H1 (cell line): ENCODE measurements at regions not wholly inside any gene's neighbourhood (a gene's known extent, or its start where the extent isn't known, plus 50 kb on each side); places are given as distances from the start of the nearest gene placed in this dataset.

Experiments
- CTCF ChIA-PET: fragments of 300-600 bp; sonication (Branson Sonifier 250); formaldehyde crosslinking; loops from one replicate; lab custom pipeline; 2021; ENCODE audit not compliant: partially characterized antibody; lab: Charles Lee
- POLR2A ChIA-PET: fragments of 300-600 bp; sonication (Branson Sonifier 250); formaldehyde crosslinking; loops from one replicate; lab custom pipeline; 2021; ENCODE audit warnings: inconsistent platforms; ENCODE audit not compliant: partially characterized antibody; lab: Charles Lee
- DNase-seq, 2 experiments: peaks; one replicate each; pipeline versions ENCODE4 v3.0.0 to v3.0.0-alpha.2; 2010 to 2022; ENCODE audit warnings: low spot score in 2 of 2, low read depth in 1 of 2, mixed read lengths in 1 of 2
- FAIRE-seq: peaks from 2 replicates; lab custom pipeline; 2011; peaks lifted over from hg19 to GRCh38; lab: Jason Lieb, UNC
- H2AFZ ChIP-seq: 2 replicates; pipeline ENCODE4 v1.8.1; 2012; ENCODE audit warnings: low read length, inconsistent platforms
- H2AK5ac ChIP-seq: 2 replicates; pipeline ENCODE4 v1.6.1; 2013; ENCODE audit warnings: low read depth, low read length
- H2BK120ac ChIP-seq: replicated peaks from 2 replicates; pipeline ENCODE3; 2013; ENCODE audit warnings: low read depth, low read length, inconsistent platforms
- H2BK12ac ChIP-seq: 2 replicates; pipeline ENCODE4 v1.6.1; 2013; ENCODE audit warnings: low read depth, low read length
- H2BK15ac ChIP-seq: 2 replicates; pipeline ENCODE4 v1.6.1; 2013; ENCODE audit warnings: low read length
- H2BK20ac ChIP-seq: 2 replicates; pipeline ENCODE4 v1.6.1; 2013; ENCODE audit warnings: low read length
- H2BK5ac ChIP-seq: 2 replicates; pipeline ENCODE4 v1.6.1; 2013; ENCODE audit warnings: low read depth, low read length
- H3K14ac ChIP-seq: 2 replicates; pipeline ENCODE4 v1.6.1; 2013; ENCODE audit warnings: inconsistent platforms; ENCODE audit not compliant: insufficient read length
- H3K18ac ChIP-seq: 2 replicates; pipeline ENCODE4 v1.6.1; 2013; ENCODE audit warnings: low read length; ENCODE audit errors: extremely low read depth
- H3K23ac ChIP-seq: 2 replicates; pipeline ENCODE4 v1.6.1; 2013; ENCODE audit warnings: inconsistent platforms; ENCODE audit not compliant: insufficient read length
- H3K23me2 ChIP-seq: 2 replicates; pipeline ENCODE4 v1.6.1; 2013; ENCODE audit warnings: low read depth, low read length
- H3K27ac ChIP-seq: 2 replicates; pipeline ENCODE4 v1.6.1; 2011; ENCODE audit warnings: low read depth, low read length, inconsistent platforms
- H3K27me3 ChIP-seq, 4 experiments: replicated peaks in 1 of 4; 1 replicate in 1 of 4; 2 replicates in 3 of 4; pipeline versions ENCODE4 v1.6.1 to v1.8.1; 2011 to 2013; ENCODE audit warnings: low read length in 3 of 4, mild to moderate bottlenecking in 3 of 4, inconsistent platforms in 2 of 4, mixed read lengths in 2 of 4, moderate library complexity in 1 of 4; ENCODE audit not compliant: control insufficient read depth in 3 of 4, insufficient read depth in 3 of 4; ENCODE audit errors: extremely low read depth in 1 of 4
- H3K36me3 ChIP-seq, 4 experiments: 2 replicates each; pipeline versions ENCODE4 v1.6.1 to v1.8.1; 2011 to 2013; ENCODE audit warnings: mild to moderate bottlenecking in 4 of 4, low read length in 3 of 4, moderate library complexity in 2 of 4, control low read depth in 1 of 4, inconsistent platforms in 1 of 4; ENCODE audit not compliant: insufficient read depth in 4 of 4, control insufficient read depth in 2 of 4
- H3K4ac ChIP-seq: replicated peaks from 2 replicates; pipeline ENCODE3; 2013; ENCODE audit warnings: low read length, low read depth, mixed read lengths, inconsistent platforms; ENCODE audit not compliant: insufficient read length
- H3K4me1 ChIP-seq, 4 experiments: replicated peaks in 1 of 4; 1 replicate in 1 of 4; 2 replicates in 3 of 4; pipeline versions ENCODE4 v1.6.1 to v1.8.1; 2011 to 2013; ENCODE audit warnings: low read length in 3 of 4, inconsistent platforms in 2 of 4, mixed read lengths in 1 of 4; ENCODE audit not compliant: insufficient read depth in 4 of 4, control insufficient read depth in 3 of 4
- H3K4me2 ChIP-seq, 2 experiments: 2 replicates each; pipeline versions ENCODE4 v1.6.1 to v1.8.1; 2011 to 2013; ENCODE audit warnings: low read depth in 2 of 2, low read length in 2 of 2, control low read depth in 1 of 2, inconsistent platforms in 1 of 2, mild to moderate bottlenecking in 1 of 2; ENCODE audit not compliant: insufficient read depth in 1 of 2
- H3K4me3 ChIP-seq, 4 experiments: fragments of 200-600, 300-600 bp in 1 of 4; sonication (generic), shearing (Covaris generic), sonication (Bioruptor Twin) in 1 of 4; 2 replicates each; pipeline versions ENCODE4 v1.5.1 to v1.8.1; 2011 to 2016; ENCODE audit warnings: low read length in 4 of 4, low read depth in 3 of 4, control low read depth in 2 of 4, inconsistent platforms in 2 of 4, mild to moderate bottlenecking in 2 of 4, mixed read lengths in 1 of 4, moderate library complexity in 1 of 4; ENCODE audit not compliant: insufficient read depth in 2 of 4; ENCODE audit errors: extremely low read depth in 1 of 4
- H3K56ac ChIP-seq: replicated peaks from 2 replicates; pipeline ENCODE3; 2013; ENCODE audit warnings: low read depth, mild to moderate bottlenecking, mixed read lengths, low read length, inconsistent platforms; ENCODE audit not compliant: insufficient read length
- H3K79me1 ChIP-seq: 2 replicates; pipeline ENCODE4 v1.6.1; 2013; ENCODE audit warnings: low read depth, low read length, control low read depth
- H3K79me2 ChIP-seq, 2 experiments: 2 replicates each; pipeline versions ENCODE4 v1.6.1 to v1.8.1; 2012 to 2013; ENCODE audit warnings: low read length in 2 of 2, mild to moderate bottlenecking in 2 of 2, inconsistent platforms in 1 of 2; ENCODE audit not compliant: insufficient read depth in 2 of 2, control insufficient read depth in 1 of 2
- H3K9ac ChIP-seq, 4 experiments: replicated peaks in 1 of 4; 1 replicate in 1 of 4; 2 replicates in 3 of 4; pipeline versions ENCODE4 v1.6.1 to v1.8.1; 2011 to 2013; ENCODE audit warnings: low read depth in 3 of 4, low read length in 3 of 4, control low read depth in 2 of 4, mild to moderate bottlenecking in 2 of 4, moderate library complexity in 2 of 4, inconsistent platforms in 1 of 4; ENCODE audit errors: extremely low read depth in 1 of 4
- H3K9me3 ChIP-seq, 2 experiments: 2 replicates each; pipeline versions ENCODE4 v1.6.1 to v1.8.1; 2012 to 2013; ENCODE audit warnings: mild to moderate bottlenecking in 2 of 2, moderate library complexity in 2 of 2, control low read depth in 1 of 2, inconsistent platforms in 1 of 2, low read depth in 1 of 2, low read length in 1 of 2, mixed read lengths in 1 of 2; ENCODE audit not compliant: insufficient read depth in 2 of 2
- H4K20me1 ChIP-seq, 2 experiments: replicated peaks in 1 of 2; 2 replicates each; pipeline versions ENCODE3 to v1.8.1; 2011 to 2013; ENCODE audit warnings: inconsistent platforms in 2 of 2, low read length in 2 of 2, mild to moderate bottlenecking in 1 of 2; ENCODE audit not compliant: insufficient read depth in 2 of 2, control insufficient read depth in 1 of 2
- H4K5ac ChIP-seq: 2 replicates; pipeline ENCODE4 v1.6.1; 2013; ENCODE audit warnings: low read length, low read depth, mixed read lengths, inconsistent platforms; ENCODE audit not compliant: insufficient read length
- H4K8ac ChIP-seq: 2 replicates; pipeline ENCODE4 v1.8.0; 2013; ENCODE audit warnings: mild to moderate bottlenecking, moderate library complexity, low read length, inconsistent platforms; ENCODE audit not compliant: insufficient read depth; ENCODE audit errors: extremely low read depth
- H4K91ac ChIP-seq: replicated peaks from 2 replicates; pipeline ENCODE3; 2013; ENCODE audit warnings: low read length, mixed read lengths, inconsistent platforms; ENCODE audit not compliant: insufficient read length
- CHD1 ChIP-seq: IDR thresholded peaks from 2 replicates; pipeline ENCODE4 v1.6.1; 2012; ENCODE audit warnings: low read depth, low read length, improper control_type of control experiment
- KDM4A ChIP-seq: IDR thresholded peaks from one replicate; pipeline ENCODE4 v1.7.1; 2012; ENCODE audit warnings: low read depth, mild to moderate bottlenecking, moderate library complexity, low read length, inconsistent platforms; ENCODE audit not compliant: severe bottlenecking
- KDM5A ChIP-seq: fragments of 200-600 bp; IDR thresholded peaks from 2 replicates; pipeline ENCODE4 v1.7.1; 2012; ENCODE audit warnings: mild to moderate bottlenecking, low read length, inconsistent platforms, mixed read lengths
- RNF2 ChIP-seq: fragments of 200-900, 300-1000 bp; sonication (generic); IDR thresholded peaks from 2 replicates; pipeline ENCODE4 v1.7.1; 2016; ENCODE audit warnings: borderline replicate concordance, low read depth, mild to moderate bottlenecking, antibody characterized with exemption, low read length; ENCODE audit not compliant: poor library complexity, severe bottlenecking; ENCODE audit errors: missing control alignments
- SP2 ChIP-seq: IDR thresholded peaks from 2 replicates; pipeline ENCODE4 v1.6.1; 2012; ENCODE audit warnings: mild to moderate bottlenecking, low read length, inconsistent platforms
- ZNF274 ChIP-seq: IDR thresholded peaks from 2 replicates; pipeline ENCODE4 v1.7.0; 2012; ENCODE audit warnings: low read length, borderline replicate concordance; ENCODE audit errors: extremely low read depth
- WGBS, 2 experiments: shearing (Covaris generic) in 1 of 2; methylation state at CpG; one replicate each; pipeline versions ENCODE4 v1.1.6 to v1.1.7; 2013 to 2015; ENCODE audit warnings: low lambda C conversion rate in 2 of 2, mixed read lengths in 2 of 2, inconsistent platforms in 1 of 2, low coverage in 1 of 2, missing lambda C conversion rate in 1 of 2; ENCODE audit not compliant: insufficient replicate concordance in 2 of 2, insufficient coverage in 1 of 2, insufficient read length in 1 of 2; ENCODE audit errors: extremely low coverage in 1 of 2, missing lambda C conversion rate in 1 of 2; 5-methylcytosine and 5-hydroxymethylcytosine counted together

GRCh38 chr10:4213441-4213840 is 428.4 kb upstream of the KLF6 start:
- H3K4me1 ChIP-seq = peaks cover 0 to 10% (median 6%) of the 10 kb centered on the region in 4 experiments; a peak in 5 of 7 replicates
- H4K8ac ChIP-seq = no peak overlapping the region
- H3K14ac ChIP-seq = no peak overlapping the region
- no peak overlapping the region for H3K4me2 ChIP-seq
- no peak overlapping the region for H3K18ac ChIP-seq
- no peaks in the 10 kb centered on the region for H3K9me3 ChIP-seq
- H3K27ac ChIP-seq = no peak overlapping the region
- no peaks in the 10 kb centered on the region for H3K27me3 ChIP-seq
- DNase-seq = no peak
- no peak overlapping the region for H4K5ac ChIP-seq
- H2AFZ ChIP-seq = no peak overlapping the region
- CTCF ChIA-PET = no interaction called here
- H2BK15ac ChIP-seq = no peak overlapping the region
- TF ChIP-seq CHD1 (no peak), KDM4A (no peak), KDM5A (no peak), RNF2 (no peak), SP2 (no peak), ZNF274 (no peak)
- no peak overlapping the region for H2AK5ac ChIP-seq
- H2BK5ac ChIP-seq = no peak overlapping the region
- no peaks in the 10 kb centered on the region for H3K79me2 ChIP-seq
- H4K91ac ChIP-seq = no peak overlapping the region
- H3K36me3 ChIP-seq = no peaks in the 10 kb centered on the region
- no peaks in the 10 kb centered on the region for H3K79me1 ChIP-seq
- no peak overlapping the region for H3K9ac ChIP-seq
- H3K4ac ChIP-seq = no peak overlapping the region
- POLR2A ChIA-PET = no interaction called here
- no peaks in the 10 kb centered on the region for H3K23me2 ChIP-seq
- no peak overlapping the region for H3K4me3 ChIP-seq
- H3K56ac ChIP-seq = no peak overlapping the region
- H2BK20ac ChIP-seq = no peak overlapping the region
- H2BK12ac ChIP-seq = no peak overlapping the region
- no peak overlapping the region for H2BK120ac ChIP-seq
- no peak for FAIRE-seq
- no peak overlapping the region for H3K23ac ChIP-seq
- H4K20me1 ChIP-seq = no peaks in the 10 kb centered on the region
- WGBS, 2 experiments = 86% methylated on average over 4 of the region's 4 CpGs; no CpG with 5 or more reads in 1 of the 2 experiments
